ENCODE measurements at regions not wholly inside any gene's neighbourhood (a gene's known extent, or its start where the extent isn't known, plus 50 kb on each side); places are given as distances from the start of the nearest gene placed in this dataset.

DNA sequence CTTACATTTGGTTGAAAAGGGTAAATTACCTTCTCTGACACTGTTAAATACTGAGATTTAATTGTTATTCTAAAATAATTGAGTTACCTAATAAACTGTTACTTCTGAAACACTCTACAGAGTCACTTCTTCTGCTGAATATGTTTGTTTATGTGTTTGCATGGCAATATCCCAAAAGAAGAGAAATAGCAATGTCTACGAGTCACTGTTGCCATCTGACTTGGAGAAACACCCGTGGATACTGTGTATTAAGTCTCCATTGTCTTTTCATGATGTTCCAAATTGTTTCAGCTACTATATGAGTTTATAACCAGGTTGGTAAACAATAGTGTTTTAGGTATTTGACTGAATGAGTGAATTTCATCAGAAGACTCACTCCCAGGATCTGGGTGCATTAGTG, 754.2 kb upstream of the ID2 start:
- TF ChIP-seq, protein P1, sequence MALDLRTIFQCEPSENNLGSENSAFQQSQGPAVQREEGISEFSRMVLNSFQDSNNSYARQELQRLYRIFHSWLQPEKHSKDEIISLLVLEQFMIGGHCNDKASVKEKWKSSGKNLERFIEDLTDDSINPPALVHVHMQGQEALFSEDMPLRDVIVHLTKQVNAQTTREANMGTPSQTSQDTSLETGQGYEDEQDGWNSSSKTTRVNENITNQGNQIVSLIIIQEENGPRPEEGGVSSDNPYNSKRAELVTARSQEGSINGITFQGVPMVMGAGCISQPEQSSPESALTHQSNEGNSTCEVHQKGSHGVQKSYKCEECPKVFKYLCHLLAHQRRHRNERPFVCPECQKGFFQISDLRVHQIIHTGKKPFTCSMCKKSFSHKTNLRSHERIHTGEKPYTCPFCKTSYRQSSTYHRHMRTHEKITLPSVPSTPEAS (tag by site-specific recombination; IDR thresholded peaks at IDR 0.05): no peak
- no peak for TF ChIP-seq ZBTB7A (tag by site-specific recombination; IDR thresholded peaks at IDR 0.05; ENCODE audit: low read depth)
